Hepatocyte (in vitro differentiated cells): ENCODE measurements at regions not wholly inside any gene's neighbourhood (a gene's known extent, or its start where the extent isn't known, plus 50 kb on each side); places are given as distances from the start of the nearest gene placed in this dataset.

Source experiments
- DNase-seq: peaks from one replicate; pipeline ENCODE4 v3.0.0-alpha.2; 2016; ENCODE audit warnings: low spot score
- H2AFZ ChIP-seq: fragments of 200-600 bp; sonication (generic); 2 replicates; pipeline ENCODE4 v1.6.0; 2016; ENCODE audit warnings: antibody characterized with exemption, mild to moderate bottlenecking
- H3K27ac ChIP-seq: fragments of 200-600 bp; sonication (generic); 2 replicates; pipeline ENCODE4 v1.5.1; 2016; ENCODE audit warnings: mild to moderate bottlenecking
- H3K27me3 ChIP-seq: fragments of 200-600 bp; sonication (generic); 2 replicates; pipeline ENCODE4 v1.6.1; 2016
- H3K36me3 ChIP-seq: fragments of 200-600 bp; sonication (generic); replicated peaks from 2 replicates; pipeline ENCODE4 v1.5.1; 2016; ENCODE audit warnings: low read depth; ENCODE audit not compliant: insufficient read depth
- H3K4me1 ChIP-seq: fragments of 200-600 bp; sonication (generic); 2 replicates; pipeline ENCODE4 v1.5.1; 2016; ENCODE audit warnings: mild to moderate bottlenecking, moderate library complexity; ENCODE audit not compliant: insufficient read depth
- H3K4me2 ChIP-seq: fragments of 200-600 bp; sonication (generic); 2 replicates; pipeline ENCODE4 v1.6.0; 2016
- H3K4me3 ChIP-seq: fragments of 200-600 bp; sonication (generic); 2 replicates; pipeline ENCODE4 v1.5.1; 2016; ENCODE audit warnings: mild to moderate bottlenecking
- H3K79me2 ChIP-seq: fragments of 200-600 bp; sonication (generic); 2 replicates; pipeline ENCODE4 v1.6.0; 2017; ENCODE audit warnings: mild to moderate bottlenecking
- H3K9me2 ChIP-seq: fragments of 200-600 bp; sonication (generic); replicated peaks from 2 replicates; pipeline ENCODE4 v1.6.0; 2017; ENCODE audit warnings: mild to moderate bottlenecking; ENCODE audit not compliant: insufficient read depth
- H3K9me3 ChIP-seq: fragments of 200-600 bp; sonication (generic); 2 replicates; pipeline ENCODE4 v1.5.1; 2016; ENCODE audit warnings: low read depth, mild to moderate bottlenecking
- H4K20me1 ChIP-seq: fragments of 200-600 bp; sonication (generic); 2 replicates; pipeline ENCODE4 v1.6.0; 2016; ENCODE audit warnings: mild to moderate bottlenecking; ENCODE audit not compliant: insufficient read depth, poor library complexity, severe bottlenecking
- CTCF ChIP-seq: fragments of 200-600 bp; sonication (generic); IDR thresholded peaks from 2 replicates; pipeline ENCODE4 v1.5.1; 2016; ENCODE audit warnings: antibody characterized with exemption, mild to moderate bottlenecking; ENCODE audit not compliant: poor library complexity
- EZH2 ChIP-seq: fragments of 200-600 bp; sonication (generic); IDR thresholded peaks from 2 replicates; pipeline ENCODE4 v1.6.1; 2016; ENCODE audit warnings: antibody characterized with exemption, mild to moderate bottlenecking, borderline replicate concordance
- EZH2phosphoT487 ChIP-seq: fragments of 200-600 bp; sonication (generic); IDR thresholded peaks from one replicate; pipeline ENCODE4 v1.6.1; 2018; ENCODE audit warnings: antibody characterized with exemption, mild to moderate bottlenecking, low read depth, moderate library complexity; ENCODE audit not compliant: unreplicated experiment, severe bottlenecking
- WGBS: methylation state at CpG from one replicate; pipeline ENCODE4 v1.1.6; 2016; ENCODE audit warnings: low lambda C conversion rate; ENCODE audit errors: missing lambda C conversion rate; 5-methylcytosine and 5-hydroxymethylcytosine counted together

- Histone ChIP-seq H3K4me1 (no peaks in the 10 kb centered on the region), H3K79me2 (no peaks in the 10 kb centered on the region), H4K20me1 (no peaks in the 10 kb centered on the region), H3K9me3 (no peaks in the 10 kb centered on the region), H3K27ac (no peak overlapping the region), H3K4me2 (no peak overlapping the region), H3K9me2 (no peaks in the 10 kb centered on the region), H2AFZ (no peak overlapping the region), H3K4me3 (no peak overlapping the region), H3K36me3 (no peaks in the 10 kb centered on the region), H3K27me3 (no peaks in the 10 kb centered on the region)
- no peak for TF ChIP-seq EZH2
- no peak for TF ChIP-seq EZH2phosphoT487
- TF ChIP-seq CTCF = no peak
- no peak for DNase-seq
- WGBS = 81% methylated on average over 6 of the region's 6 CpGs
These were observed 231.8 kb upstream of the RBBP8 start for GRCh38 chr18:22701326-22701725.

- Histone ChIP-seq H3K4me3 (no peak overlapping the region), H3K27me3 (no peaks in the 10 kb centered on the region), H4K20me1 (no peaks in the 10 kb centered on the region), H3K9me2 (no peaks in the 10 kb centered on the region), H2AFZ (no peak overlapping the region), H3K27ac (no peak overlapping the region), H3K4me1 (no peaks in the 10 kb centered on the region), H3K9me3 (no peaks in the 10 kb centered on the region), H3K36me3 (no peaks in the 10 kb centered on the region), H3K79me2 (no peaks in the 10 kb centered on the region), H3K4me2 (no peak overlapping the region)
- DNase-seq = no peak
- 97% methylated on average over 4 of the region's 4 CpGs for WGBS
- TF ChIP-seq EZH2phosphoT487 (no peak), EZH2 (no peak), CTCF (no peak)
These were observed 231.3 kb upstream of the RBBP8 start for GRCh38 chr18:22701795-22702194.

- H3K4me1 ChIP-seq = no peaks in the 10 kb centered on the region
- H3K4me3 ChIP-seq = no peak overlapping the region
- no peaks in the 10 kb centered on the region for H3K36me3 ChIP-seq
- H3K9me2 ChIP-seq = no peaks in the 10 kb centered on the region
- TF ChIP-seq CTCF (no peak), EZH2 (no peak), EZH2phosphoT487 (no peak)
- no peaks in the 10 kb centered on the region for H3K27me3 ChIP-seq
- no peak overlapping the region for H3K27ac ChIP-seq
- WGBS = 80% methylated on average over 3 of the region's 3 CpGs
- H2AFZ ChIP-seq = no peak overlapping the region
- H3K9me3 ChIP-seq = no peaks in the 10 kb centered on the region
- no peak overlapping the region for H3K4me2 ChIP-seq
- no peaks in the 10 kb centered on the region for H4K20me1 ChIP-seq
- no peaks in the 10 kb centered on the region for H3K79me2 ChIP-seq
- DNase-seq = no peak
These were observed 230.3 kb upstream of the RBBP8 start for GRCh38 chr18:22702806-22703205.
